ENCODE measurements at regions not wholly inside any gene's neighbourhood (a gene's known extent, or its start where the extent isn't known, plus 50 kb on each side); places are given as distances from the start of the nearest gene placed in this dataset.
"Not testable (repeated sequence)": the region's sequence is repeated elsewhere in the genome, so short reads cannot be mapped to it uniquely, and the experiment has no call there.

DNA sequence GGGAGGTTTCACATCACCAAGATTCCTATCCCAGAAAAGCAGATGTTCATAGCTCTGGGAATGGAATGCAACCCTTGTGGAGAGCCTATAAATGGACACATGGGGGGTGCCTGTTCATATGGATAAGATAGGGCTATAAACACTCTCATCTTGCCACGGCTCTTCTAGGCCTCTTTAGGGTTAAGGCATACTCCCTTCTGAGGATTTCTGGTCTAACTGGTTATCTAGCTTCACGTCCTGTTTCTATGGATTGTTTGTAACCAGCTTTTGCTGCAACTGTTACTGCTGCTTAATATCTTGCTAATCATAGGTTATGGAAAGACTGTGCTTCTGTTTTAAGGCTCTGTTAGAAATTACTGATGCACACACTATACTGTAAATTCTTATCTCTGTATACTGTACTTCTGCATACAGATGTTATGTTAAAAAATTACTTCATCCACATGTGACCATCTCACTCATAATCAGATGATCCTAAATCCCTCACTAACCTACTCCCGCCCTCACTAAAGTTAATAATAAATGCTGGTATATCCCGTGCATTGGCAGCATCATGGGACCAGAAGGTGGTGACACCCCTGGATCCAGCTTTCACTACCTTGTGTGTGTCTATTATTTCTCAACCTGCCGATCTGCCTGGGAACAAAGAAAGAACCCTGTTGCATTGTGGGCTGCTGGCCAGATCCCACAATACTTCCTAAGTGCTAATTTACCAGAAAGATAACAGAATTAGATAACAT, 68.7 kb downstream of the PRKAB2 start:
- not testable (repeated sequence) for H3K27me3 Mint-ChIP-seq (ENCODE audit: low read depth); H3K4me1 Mint-ChIP-seq

DNA sequence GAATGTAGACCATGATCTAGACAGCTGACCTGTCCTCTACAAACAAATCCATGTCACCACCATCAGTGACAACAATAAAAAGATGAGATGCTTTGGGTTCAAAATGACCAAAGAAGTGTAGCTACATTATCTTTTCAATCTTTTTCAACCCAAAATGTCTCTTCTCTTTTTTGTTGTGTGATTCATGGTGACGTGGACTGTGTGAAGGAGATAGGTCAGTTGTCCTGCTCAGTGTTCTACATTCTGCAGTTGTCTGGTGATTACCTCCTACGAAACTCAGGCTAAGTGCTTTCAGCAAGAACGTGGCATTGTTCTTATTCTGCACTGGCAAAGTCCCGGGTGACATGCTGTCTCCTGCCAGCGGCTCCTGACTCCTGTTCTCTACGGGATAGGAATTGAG, 73.1 kb downstream of the PRKAB2 start:
- TF ChIP-seq, protein P1, sequence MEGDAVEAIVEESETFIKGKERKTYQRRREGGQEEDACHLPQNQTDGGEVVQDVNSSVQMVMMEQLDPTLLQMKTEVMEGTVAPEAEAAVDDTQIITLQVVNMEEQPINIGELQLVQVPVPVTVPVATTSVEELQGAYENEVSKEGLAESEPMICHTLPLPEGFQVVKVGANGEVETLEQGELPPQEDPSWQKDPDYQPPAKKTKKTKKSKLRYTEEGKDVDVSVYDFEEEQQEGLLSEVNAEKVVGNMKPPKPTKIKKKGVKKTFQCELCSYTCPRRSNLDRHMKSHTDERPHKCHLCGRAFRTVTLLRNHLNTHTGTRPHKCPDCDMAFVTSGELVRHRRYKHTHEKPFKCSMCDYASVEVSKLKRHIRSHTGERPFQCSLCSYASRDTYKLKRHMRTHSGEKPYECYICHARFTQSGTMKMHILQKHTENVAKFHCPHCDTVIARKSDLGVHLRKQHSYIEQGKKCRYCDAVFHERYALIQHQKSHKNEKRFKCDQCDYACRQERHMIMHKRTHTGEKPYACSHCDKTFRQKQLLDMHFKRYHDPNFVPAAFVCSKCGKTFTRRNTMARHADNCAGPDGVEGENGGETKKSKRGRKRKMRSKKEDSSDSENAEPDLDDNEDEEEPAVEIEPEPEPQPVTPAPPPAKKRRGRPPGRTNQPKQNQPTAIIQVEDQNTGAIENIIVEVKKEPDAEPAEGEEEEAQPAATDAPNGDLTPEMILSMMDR (conservative IDR thresholded peaks at IDR 0.05): no peak
- Mint-ChIP-seq H3K4me3 (no peak overlapping the region), H3K27ac (ENCODE audit: unreplicated experiment) (no peak overlapping the region), H3K4me1 (no peaks in the 10 kb centered on the region), H3K27me3 (ENCODE audit: low read depth) (peaks cover 2% of the 10 kb centered on the region), H3K9me3 (no peaks in the 10 kb centered on the region), H3K36me3 (ENCODE audit: low read depth) (no peaks in the 10 kb centered on the region)
- DNase-seq (ENCODE audit: low read depth, low spot score): no peak

More for the DNA sequence above, 68.7 kb downstream of the PRKAB2 start:
- not testable (repeated sequence) for H3K4me3 Mint-ChIP-seq; DNase-seq (ENCODE audit: low read depth, low spot score); H3K36me3 Mint-ChIP-seq (ENCODE audit: low read depth); H3K9me3 Mint-ChIP-seq; H3K27ac Mint-ChIP-seq (ENCODE audit: unreplicated experiment)

DNA sequence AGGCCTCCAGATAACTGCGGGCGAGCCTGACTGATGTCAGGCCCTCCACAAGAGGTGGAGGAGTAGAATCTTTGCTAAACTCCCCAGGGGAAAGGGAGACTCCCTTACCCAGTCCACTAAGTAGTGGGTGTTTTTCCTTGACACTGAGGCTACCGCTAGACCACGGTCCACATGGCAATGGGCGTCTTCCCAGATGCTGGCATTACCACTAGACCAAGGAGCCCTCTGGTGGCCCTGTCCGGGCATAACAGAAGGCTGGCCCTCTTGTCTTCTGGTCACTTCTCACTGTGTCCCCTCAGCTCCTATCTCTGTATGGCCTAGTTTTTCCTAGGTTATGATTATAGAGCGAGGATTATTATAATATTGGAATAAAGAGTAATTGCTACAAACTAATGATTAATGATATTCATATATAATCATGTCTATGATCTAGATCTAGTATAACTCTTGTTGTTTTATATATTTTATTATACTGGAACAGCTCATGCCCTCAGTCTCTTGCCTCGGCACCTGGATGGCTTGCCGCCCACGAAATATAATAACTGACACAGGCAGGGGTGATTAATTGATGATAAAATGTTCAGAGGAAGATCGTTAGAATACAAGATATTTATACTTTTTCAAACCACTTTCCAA, 73.8 kb downstream of the PRKAB2 start:
- not testable (repeated sequence) for H3K4me1 Mint-ChIP-seq; H3K27me3 Mint-ChIP-seq (ENCODE audit: low read depth); H3K36me3 Mint-ChIP-seq (ENCODE audit: low read depth); H3K4me3 Mint-ChIP-seq; H3K9me3 Mint-ChIP-seq; H3K27ac Mint-ChIP-seq (ENCODE audit: unreplicated experiment)
- DNase-seq (ENCODE audit: low read depth, low spot score): peak; percentile 25
- TF ChIP-seq, protein P1 (conservative IDR thresholded peaks at IDR 0.05): peak; percentile 57

DNA sequence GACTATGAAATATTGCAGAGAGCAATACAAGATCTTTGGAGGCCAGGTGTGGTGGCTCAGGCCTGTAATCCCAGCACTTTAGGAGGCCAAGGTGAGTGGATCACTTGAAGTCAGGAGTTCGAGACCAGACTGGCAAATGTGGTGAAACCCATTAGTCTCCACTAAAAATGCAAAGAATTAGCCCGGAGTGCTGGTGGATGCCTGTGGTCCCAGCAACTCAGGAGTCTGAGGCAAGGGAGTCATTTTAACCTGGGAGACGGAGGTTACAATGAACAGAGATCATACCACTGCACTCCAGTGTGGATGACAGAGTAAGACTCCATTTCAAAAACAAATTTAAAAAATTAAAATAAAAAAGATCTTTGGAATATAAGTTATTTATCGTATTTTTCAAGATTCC, 76.6 kb downstream of the PRKAB2 start:
- TF ChIP-seq, protein P1 (conservative IDR thresholded peaks at IDR 0.05): no peak
- no peaks in the 10 kb centered on the region for H3K36me3 Mint-ChIP-seq (ENCODE audit: low read depth)
- no peaks in the 10 kb centered on the region for H3K4me1 Mint-ChIP-seq
- no peak overlapping the region for H3K27ac Mint-ChIP-seq (ENCODE audit: unreplicated experiment)
- DNase-seq (ENCODE audit: low read depth, low spot score): no peak
- H3K9me3 Mint-ChIP-seq: peaks cover 3% of the 10 kb centered on the region
- H3K27me3 Mint-ChIP-seq (ENCODE audit: low read depth): peaks cover 12% of the 10 kb centered on the region
- no peak overlapping the region for H3K4me3 Mint-ChIP-seq

DNA sequence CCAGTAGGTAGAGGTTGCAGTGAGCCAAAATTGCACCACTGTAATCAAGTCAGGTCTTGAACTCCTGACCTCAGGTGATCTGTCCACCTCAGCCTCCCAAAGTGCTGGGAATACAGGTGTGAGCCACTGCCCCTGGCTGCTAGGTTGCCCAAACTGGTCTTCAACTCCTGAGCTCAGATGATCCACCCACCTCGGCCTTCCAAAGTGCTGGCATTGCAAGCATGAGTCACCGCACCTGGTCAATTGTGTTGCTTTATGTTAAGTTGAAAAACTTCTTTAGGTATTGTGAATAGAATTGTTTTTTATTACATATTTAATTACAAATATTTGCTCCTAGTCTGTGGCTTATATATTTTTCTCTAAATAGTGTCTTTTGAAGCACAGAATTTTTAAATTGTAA, 80.5 kb downstream of the PRKAB2 start:
- H3K4me3 Mint-ChIP-seq: no peak overlapping the region
- DNase-seq (ENCODE audit: low read depth, low spot score): no peak
- TF ChIP-seq, protein P1 (conservative IDR thresholded peaks at IDR 0.05): no peak
- H3K27ac Mint-ChIP-seq (ENCODE audit: unreplicated experiment): no peak overlapping the region
- peaks cover 10% of the 10 kb centered on the region for H3K9me3 Mint-ChIP-seq
- no peaks in the 10 kb centered on the region for H3K4me1 Mint-ChIP-seq
- H3K27me3 Mint-ChIP-seq (ENCODE audit: low read depth): peaks cover 34% of the 10 kb centered on the region
- no peaks in the 10 kb centered on the region for H3K36me3 Mint-ChIP-seq (ENCODE audit: low read depth)

DNA sequence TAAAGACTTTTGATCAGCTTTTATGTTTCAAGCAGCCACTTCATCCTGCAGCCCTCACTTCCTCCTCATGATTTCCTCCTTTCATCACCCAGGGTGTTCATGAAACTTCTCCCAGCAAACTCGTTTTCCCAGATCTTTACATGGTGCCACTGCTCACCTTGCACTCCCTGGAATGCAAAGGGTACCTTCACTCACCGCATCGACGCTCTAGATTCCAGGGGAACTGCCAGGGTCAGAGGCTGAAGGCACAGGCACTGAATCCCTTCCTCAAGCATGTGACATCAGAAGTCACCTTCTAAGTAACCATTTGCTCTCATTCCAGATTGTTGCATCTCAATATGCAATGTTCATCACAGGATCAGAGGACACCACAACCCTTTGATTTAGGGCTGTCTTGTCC, 82.8 kb downstream of the PRKAB2 start:
- no peaks in the 10 kb centered on the region for H3K36me3 Mint-ChIP-seq (ENCODE audit: low read depth)
- H3K9me3 Mint-ChIP-seq: peaks cover 10% of the 10 kb centered on the region
- peaks cover 47% of the 10 kb centered on the region for H3K27me3 Mint-ChIP-seq (ENCODE audit: low read depth)
- TF ChIP-seq, protein P1 (conservative IDR thresholded peaks at IDR 0.05): no peak
- no peak overlapping the region for H3K4me3 Mint-ChIP-seq
- no peak for DNase-seq (ENCODE audit: low read depth, low spot score)
- no peak overlapping the region for H3K27ac Mint-ChIP-seq (ENCODE audit: unreplicated experiment)
- peaks cover 6% of the 10 kb centered on the region for H3K4me1 Mint-ChIP-seq
